BJ (cell line): ENCODE measurements at regions not wholly inside any gene's neighbourhood (a gene's known extent, or its start where the extent isn't known, plus 50 kb on each side); places are given as distances from the start of the nearest gene placed in this dataset.
"Not testable (repeated sequence)": the region's sequence is repeated elsewhere in the genome, so short reads cannot be mapped to it uniquely, and the experiment has no call there.

Source experiments
- CTCF ChIA-PET: fragments of 350-600 bp; formaldehyde crosslinking; extraction: SDS; loops from one replicate; lab custom pipeline; 2021; ENCODE audit warnings: antibody characterized with exemption, inconsistent platforms; lab: Yijun Ruan, JAX
- POLR2A ChIA-PET: fragments of 300-600 bp; sonication (Branson Sonifier 250); formaldehyde crosslinking; extraction: SDS; loops from one replicate; lab custom pipeline; 2021; ENCODE audit warnings: antibody characterized with exemption; lab: Charles Lee
- DNase-seq: peaks from one replicate; pipeline ENCODE4 v3.0.0-alpha.2; 2011; ENCODE audit warnings: low read depth
- H3K27me3 ChIP-seq: 2 replicates; pipeline ENCODE4 v1.6.0; 2011; ENCODE audit warnings: low read length; ENCODE audit not compliant: control insufficient read depth, insufficient read depth
- H3K36me3 ChIP-seq: 2 replicates; pipeline ENCODE4 v1.5.1; 2011; ENCODE audit warnings: low read length; ENCODE audit not compliant: control insufficient read depth, insufficient read depth
- H3K4me3 ChIP-seq: 2 replicates; pipeline ENCODE4 v1.5.1; 2011; ENCODE audit warnings: low read depth, mild to moderate bottlenecking, control low read depth, low read length
- CTCF ChIP-seq: IDR thresholded peaks from 2 replicates; pipeline ENCODE4 v1.5.1; 2011; ENCODE audit warnings: low read depth, mild to moderate bottlenecking, control low read depth, inconsistent platforms, low read length, moderate library complexity; ENCODE audit not compliant: insufficient read depth

- ChIA-PET POLR2A (no interaction called here), CTCF (interaction anchor here (1.2 kb wide), 1 partner anchor 92 kb away, joined by 4 read pairs; no protein-coding TSS in a partner anchor)
- Histone ChIP-seq H3K36me3 (no peaks in the 10 kb centered on the region), H3K4me3 (no peak overlapping the region), H3K27me3 (no peaks in the 10 kb centered on the region)
- no peak for DNase-seq
- no peak for TF ChIP-seq CTCF
These were observed 94.0 kb upstream of the HS3ST2 start for GRCh38 chr16:22719945-22720344.

- Histone ChIP-seq H3K36me3 (no peaks in the 10 kb centered on the region), H3K4me3 (no peak overlapping the region), H3K27me3 (no peaks in the 10 kb centered on the region)
- ChIA-PET POLR2A (no interaction called here), CTCF (no interaction called here)
- no peak for TF ChIP-seq CTCF
- DNase-seq = no peak
These were observed 92.4 kb upstream of the HS3ST2 start for GRCh38 chr16:22721511-22722100.

- H3K36me3 ChIP-seq, DNase-seq, POLR2A ChIA-PET, H3K4me3 ChIP-seq, H3K27me3 ChIP-seq: not testable (repeated sequence)
- CTCF ChIA-PET = interaction anchor here (1.4 kb wide), 1 partner anchor 90 kb away, joined by 4 read pairs; no protein-coding TSS in a partner anchor
These were observed 91.1 kb upstream of the HS3ST2 start for GRCh38 chr16:22722551-22723541.

GRCh38 chr16:22726868-22727267, 87.1 kb upstream of the HS3ST2 start:
- POLR2A ChIA-PET = no interaction called here
- DNase-seq = no peak
- Histone ChIP-seq H3K27me3 (no peaks in the 10 kb centered on the region), H3K4me3 (no peak overlapping the region), H3K36me3 (no peaks in the 10 kb centered on the region)
- no peak for TF ChIP-seq CTCF
- CTCF ChIA-PET = no interaction called here

- POLR2A ChIA-PET = no interaction called here
- H3K36me3 ChIP-seq = no peaks in the 10 kb centered on the region
- H3K4me3 ChIP-seq = no peak overlapping the region
- H3K27me3 ChIP-seq = no peaks in the 10 kb centered on the region
- CTCF ChIA-PET = no interaction called here
- no peak for DNase-seq
- TF ChIP-seq CTCF = no peak
These were observed 86.4 kb upstream of the HS3ST2 start for GRCh38 chr16:22727285-22728166.
